AG10803 (cell line): ENCODE measurements at regions not wholly inside any gene's neighbourhood (a gene's known extent, or its start where the extent isn't known, plus 50 kb on each side); places are given as distances from the start of the nearest gene placed in this dataset.
"Not testable (repeated sequence)": the region's sequence is repeated elsewhere in the genome, so short reads cannot be mapped to it uniquely, and the experiment has no call there.

Experiments used
- DNase-seq: peaks from one replicate; pipeline ENCODE4 v3.0.0; 2010; ENCODE audit warnings: low read depth
- H3K4me3 ChIP-seq: 2 replicates; pipeline ENCODE4 v1.5.1; 2011; ENCODE audit warnings: mild to moderate bottlenecking, low read length, control low read depth
- CTCF ChIP-seq: conservative IDR thresholded peaks from 2 replicates; pipeline ENCODE4 v1.5.1; 2011; ENCODE audit warnings: mild to moderate bottlenecking, low read length, control low read depth, inconsistent platforms

- DNase-seq = no peak
- H3K4me3 ChIP-seq = no peak overlapping the region
- TF ChIP-seq CTCF = no peak
These were observed 112.8 kb upstream of the DUSP22 start for GRCh38 chr6:179340-179950.

DNA sequence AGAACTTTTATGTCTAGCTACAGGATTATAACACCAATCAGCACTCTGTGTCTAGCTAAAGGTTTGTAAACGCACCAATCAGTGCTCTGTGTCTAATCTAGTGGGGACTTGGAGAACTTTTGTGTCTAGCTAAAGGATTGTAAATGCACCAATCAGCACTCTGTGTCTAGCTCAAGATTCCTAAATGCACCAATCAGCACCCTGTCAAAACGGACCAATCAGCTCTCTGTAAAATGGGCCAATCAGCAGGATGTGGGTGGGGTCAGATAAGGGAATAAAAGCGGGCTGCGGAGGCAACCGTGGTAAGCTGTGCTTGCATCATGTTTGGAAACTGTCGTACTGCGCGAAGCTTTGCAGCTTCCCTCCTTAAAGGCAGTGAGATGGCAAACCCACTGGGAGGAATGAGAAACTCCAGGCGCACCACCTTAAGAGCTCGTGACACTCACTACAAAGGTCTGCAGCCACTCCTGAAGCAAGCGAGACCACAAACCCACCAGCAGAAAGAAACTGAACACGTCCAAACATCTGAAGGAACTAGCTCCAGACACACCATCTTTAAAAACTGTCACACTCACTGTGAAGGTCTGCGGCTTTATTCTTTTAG lies 112.1 kb upstream of the DUSP22 start:
- H3K4me3 ChIP-seq, DNase-seq: not testable (repeated sequence)

DNA sequence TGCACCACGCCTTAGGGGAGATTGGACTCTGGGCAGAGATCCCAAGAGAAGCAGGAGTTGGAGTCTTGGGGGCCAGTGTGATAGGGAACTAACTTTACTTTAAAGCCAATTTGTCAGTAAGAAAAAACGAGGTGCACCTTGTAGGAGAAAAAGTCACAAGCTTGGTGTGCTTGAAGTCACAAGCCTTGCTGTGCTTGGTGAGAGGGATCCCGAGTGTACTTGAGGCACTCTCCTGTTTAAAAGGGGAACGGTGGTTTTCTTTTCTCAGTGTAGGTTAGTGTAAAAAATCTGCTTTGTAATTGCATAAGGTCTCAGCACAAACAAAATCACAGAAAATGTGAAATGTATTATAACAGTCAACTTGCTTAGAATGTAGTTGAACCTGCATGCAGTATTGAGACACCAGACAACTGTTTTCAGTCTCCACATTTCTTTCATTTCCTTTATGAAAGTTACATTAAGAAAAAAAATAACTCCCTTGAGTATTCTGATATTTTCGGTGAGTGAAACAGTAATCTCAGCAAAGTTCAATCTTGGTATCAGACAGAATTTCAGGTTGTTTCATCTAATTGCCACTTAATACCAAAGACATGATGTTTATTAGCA lies 111.1 kb upstream of the DUSP22 start:
- no peak for TF ChIP-seq CTCF
- no peak overlapping the region for H3K4me3 ChIP-seq
- no peak for DNase-seq

DNA sequence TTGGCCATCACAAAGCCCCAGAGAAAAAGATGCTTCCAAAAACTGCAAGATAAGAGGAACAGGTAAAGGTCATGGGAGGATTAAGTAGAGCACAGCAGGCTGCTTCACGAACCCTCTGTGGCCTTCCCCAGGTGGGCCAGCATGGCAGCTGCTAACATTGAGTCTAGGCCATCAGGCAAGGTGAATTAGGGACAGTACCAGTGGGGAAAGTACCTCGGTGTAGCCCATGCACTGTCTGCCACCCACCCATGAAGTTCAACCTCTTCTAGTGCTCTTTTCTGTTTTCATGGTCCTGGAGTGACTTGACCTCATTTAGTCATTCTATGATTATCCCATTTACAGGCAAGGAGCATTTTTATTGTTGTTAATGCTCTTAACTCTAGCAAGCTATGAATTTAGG lies 108.6 kb upstream of the DUSP22 start:
- DNase-seq = no peak
- TF ChIP-seq CTCF = no peak
- H3K4me3 ChIP-seq = no peak overlapping the region

GRCh38 chr6:184161-184700 lies 108.1 kb upstream of the DUSP22 start:
- no peak overlapping the region for H3K4me3 ChIP-seq
- TF ChIP-seq CTCF = no peak
- no peak for DNase-seq

- H3K4me3 ChIP-seq = no peak overlapping the region
- TF ChIP-seq CTCF = no peak
- peak; percentile 38 for DNase-seq
These were observed 105.8 kb upstream of the DUSP22 start for GRCh38 chr6:186340-186965.

GRCh38 chr6:187210-187861 lies 105.0 kb upstream of the DUSP22 start:
- no peak for DNase-seq
- H3K4me3 ChIP-seq = no peak overlapping the region

More at GRCh38 chr6:187210-187861, 105.0 kb upstream of the DUSP22 start:
- no peak for TF ChIP-seq CTCF
